ENCODE measurements at regions not wholly inside any gene's neighbourhood (a gene's known extent, or its start where the extent isn't known, plus 50 kb on each side); places are given as distances from the start of the nearest gene placed in this dataset.
"Not testable (repeated sequence)": the region's sequence is repeated elsewhere in the genome, so short reads cannot be mapped to it uniquely, and the experiment has no call there.

GRCh38 chrX:150268839-150269355 is 94.2 kb upstream of the MAMLD1 start:
- H3K27me3 ChIP-seq (ENCODE audit: control insufficient read depth, insufficient read depth, low read length), result peaks cover 7% of the 10 kb centered on the region
- DNase-seq (ENCODE audit: low read depth) (no peak), FAIRE-seq (no peak)
- H3K36me3 ChIP-seq (ENCODE audit: control insufficient read depth, insufficient read depth, low read length), result no peaks in the 10 kb centered on the region
- no peak for TF ChIP-seq CTCF (IDR thresholded peaks at IDR 0.05; ENCODE audit: insufficient read depth, low read length, severe bottlenecking)
- H3K4me3 ChIP-seq (ENCODE audit: low read depth, low read length), result no peak overlapping the region

- DNase-seq (ENCODE audit: low read depth) (no peak), FAIRE-seq (peak; percentile 28)
- H3K36me3 ChIP-seq (ENCODE audit: control insufficient read depth, insufficient read depth, low read length), result no peaks in the 10 kb centered on the region
- no peak overlapping the region for H3K4me3 ChIP-seq (ENCODE audit: low read depth, low read length)
- no peak for TF ChIP-seq CTCF (IDR thresholded peaks at IDR 0.05; ENCODE audit: insufficient read depth, low read length, severe bottlenecking)
- H3K27me3 ChIP-seq (ENCODE audit: control insufficient read depth, insufficient read depth, low read length), result peaks cover 7% of the 10 kb centered on the region
These were observed 93.4 kb upstream of the MAMLD1 start for GRCh38 chrX:150269605-150270254.

GRCh38 chrX:150270622-150271021 is 92.5 kb upstream of the MAMLD1 start:
- Histone ChIP-seq H3K27me3 (ENCODE audit: control insufficient read depth, insufficient read depth, low read length) (peaks cover 7% of the 10 kb centered on the region), H3K36me3 (ENCODE audit: control insufficient read depth, insufficient read depth, low read length) (no peaks in the 10 kb centered on the region), H3K4me3 (ENCODE audit: low read depth, low read length) (no peak overlapping the region)
- DNase-seq (ENCODE audit: low read depth) (no peak), FAIRE-seq (no peak)
- TF ChIP-seq CTCF (IDR thresholded peaks at IDR 0.05; ENCODE audit: insufficient read depth, low read length, severe bottlenecking), result no peak

- H3K4me3 ChIP-seq (ENCODE audit: low read depth, low read length); H3K27me3 ChIP-seq (ENCODE audit: control insufficient read depth, insufficient read depth, low read length); FAIRE-seq; DNase-seq (ENCODE audit: low read depth); H3K36me3 ChIP-seq (ENCODE audit: control insufficient read depth, insufficient read depth, low read length): not testable (repeated sequence)
These were observed 89.4 kb upstream of the MAMLD1 start for GRCh38 chrX:150273575-150274294.

- Histone ChIP-seq H3K36me3 (ENCODE audit: control insufficient read depth, insufficient read depth, low read length) (no peaks in the 10 kb centered on the region), H3K27me3 (ENCODE audit: control insufficient read depth, insufficient read depth, low read length) (peaks cover 2% of the 10 kb centered on the region), H3K4me3 (ENCODE audit: low read depth, low read length) (no peak overlapping the region)
- no peak for TF ChIP-seq CTCF (IDR thresholded peaks at IDR 0.05; ENCODE audit: insufficient read depth, low read length, severe bottlenecking)
- no peak for FAIRE-seq
- no peak for DNase-seq (ENCODE audit: low read depth)
These were observed 80.2 kb upstream of the MAMLD1 start for GRCh38 chrX:150282953-150283352.

GRCh38 chrX:150291014-150291413 is 72.1 kb upstream of the MAMLD1 start:
- no peak for TF ChIP-seq CTCF (IDR thresholded peaks at IDR 0.05; ENCODE audit: insufficient read depth, low read length, severe bottlenecking)
- H3K27me3 ChIP-seq (ENCODE audit: control insufficient read depth, insufficient read depth, low read length), result no peaks in the 10 kb centered on the region
- FAIRE-seq (no peak), DNase-seq (ENCODE audit: low read depth) (peak; percentile 4)
- H3K4me3 ChIP-seq (ENCODE audit: low read depth, low read length), result no peak overlapping the region
- H3K36me3 ChIP-seq (ENCODE audit: control insufficient read depth, insufficient read depth, low read length), result no peaks in the 10 kb centered on the region

All from bronchial epithelial cell (primary cell).